ENCODE measurements at regions not wholly inside any gene's neighbourhood (a gene's known extent, or its start where the extent isn't known, plus 50 kb on each side); places are given as distances from the start of the nearest gene placed in this dataset.

GRCh38 chr6:139449611-139450000, 75.2 kb upstream of the CITED2 start:
- TF ChIP-seq CTCF (IDR thresholded peaks at IDR 0.05; ENCODE audit: poor library complexity, severe bottlenecking) (no peak), MXI1 (conservative IDR thresholded peaks at IDR 0.05; ENCODE audit: poor library complexity, severe bottlenecking) (no peak)

All from neural cell (in vitro differentiated cells).